Lower leg skin (tissue), 3 donors: ENCODE measurements at regions not wholly inside any gene's neighbourhood (a gene's known extent, or its start where the extent isn't known, plus 50 kb on each side); places are given as distances from the start of the nearest gene placed in this dataset.

Experiments
- POLR2A ChIP-seq, 2 donors: fragments of 450-650 bp; IDR thresholded peaks; one replicate each; pipeline ENCODE4 v1.6.1; 2016 to 2017; ENCODE audit warnings: antibody characterized with exemption in 2 of 2, mild to moderate bottlenecking in 1 of 2, moderate library complexity in 1 of 2
- TF ChIP-seq, protein P1 (sequence below), 3 donors: fragments of 450-650 bp; IDR thresholded peaks; one replicate each; pipeline ENCODE4 v1.5.1; 2016; ENCODE audit warnings: antibody characterized with exemption in 3 of 3, mild to moderate bottlenecking in 3 of 3, moderate library complexity in 2 of 3

DNA sequence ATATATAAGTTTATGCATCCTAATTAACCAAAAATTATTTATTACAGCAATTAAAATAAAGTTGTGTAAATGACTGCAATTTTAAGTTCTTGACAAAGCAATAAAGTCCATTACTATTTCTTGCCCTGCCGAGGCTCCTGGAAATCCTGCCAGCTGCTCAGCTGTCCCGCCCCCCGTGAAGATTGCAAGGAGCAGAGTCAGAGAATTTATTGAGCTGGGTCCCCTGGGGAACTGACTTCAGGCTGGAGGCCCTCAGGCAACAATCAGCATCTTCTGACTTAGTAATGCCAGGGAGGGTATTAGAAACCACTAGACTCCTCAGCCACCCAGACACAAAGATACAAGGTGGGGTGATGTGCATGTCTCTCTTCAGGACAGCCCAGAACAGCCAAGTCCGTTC, 92.3 kb downstream of the EDN3 start:
- TF ChIP-seq, protein P1, sequence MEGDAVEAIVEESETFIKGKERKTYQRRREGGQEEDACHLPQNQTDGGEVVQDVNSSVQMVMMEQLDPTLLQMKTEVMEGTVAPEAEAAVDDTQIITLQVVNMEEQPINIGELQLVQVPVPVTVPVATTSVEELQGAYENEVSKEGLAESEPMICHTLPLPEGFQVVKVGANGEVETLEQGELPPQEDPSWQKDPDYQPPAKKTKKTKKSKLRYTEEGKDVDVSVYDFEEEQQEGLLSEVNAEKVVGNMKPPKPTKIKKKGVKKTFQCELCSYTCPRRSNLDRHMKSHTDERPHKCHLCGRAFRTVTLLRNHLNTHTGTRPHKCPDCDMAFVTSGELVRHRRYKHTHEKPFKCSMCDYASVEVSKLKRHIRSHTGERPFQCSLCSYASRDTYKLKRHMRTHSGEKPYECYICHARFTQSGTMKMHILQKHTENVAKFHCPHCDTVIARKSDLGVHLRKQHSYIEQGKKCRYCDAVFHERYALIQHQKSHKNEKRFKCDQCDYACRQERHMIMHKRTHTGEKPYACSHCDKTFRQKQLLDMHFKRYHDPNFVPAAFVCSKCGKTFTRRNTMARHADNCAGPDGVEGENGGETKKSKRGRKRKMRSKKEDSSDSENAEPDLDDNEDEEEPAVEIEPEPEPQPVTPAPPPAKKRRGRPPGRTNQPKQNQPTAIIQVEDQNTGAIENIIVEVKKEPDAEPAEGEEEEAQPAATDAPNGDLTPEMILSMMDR (IDR thresholded peaks at IDR 0.05), result no peak
- TF ChIP-seq POLR2A (IDR thresholded peaks at IDR 0.05), result no peak
